Esophagus squamous epithelium (tissue), 5 donors: ENCODE measurements at regions not wholly inside any gene's neighbourhood (a gene's known extent, or its start where the extent isn't known, plus 50 kb on each side); places are given as distances from the start of the nearest gene placed in this dataset.

Experiments
- DNase-seq: peaks from one replicate; lab custom pipeline; 2025; lab: John Stamatoyannopoulos, UW
- H3K27ac ChIP-seq, 4 donors: fragments of 200-600 bp; sonication (generic); one replicate each; pipeline ENCODE4 v1.5.1; 2016 to 2019; ENCODE audit warnings: mild to moderate bottlenecking in 1 of 4
- H3K27me3 ChIP-seq, 4 donors: fragments of 200-600 bp; sonication (generic); 1 replicate in 3 of 4; 2 replicates in 1 of 4; pipeline versions ENCODE4 v1.5.1 to v1.6.0; 2017 to 2021; ENCODE audit warnings: antibody characterized with exemption in 1 of 4
- H3K36me3 ChIP-seq, 3 donors: fragments of 200-600 bp; sonication (generic); one replicate each; pipeline ENCODE4 v1.5.1; 2016 to 2019
- H3K4me1 ChIP-seq, 3 donors: fragments of 200-600 bp; sonication (generic); one replicate each; pipeline ENCODE4 v1.5.1; 2017 to 2019
- H3K4me3 ChIP-seq, 4 donors: fragments of 200-600 bp; sonication (generic); 1 replicate in 3 of 4; 2 replicates in 1 of 4; pipeline ENCODE4 v1.5.1; 2016 to 2019; ENCODE audit warnings: mild to moderate bottlenecking in 2 of 4, moderate library complexity in 1 of 4
- H3K9me3 ChIP-seq, 3 donors: fragments of 200-600 bp; sonication (generic); one replicate each; pipeline ENCODE4 v1.5.1; 2016 to 2019
- CTCF ChIP-seq, 6 experiments: fragments of 450-650 bp in 4 of 6; fragments of 200-600 bp in 2 of 6; sonication (generic) in 2 of 6; IDR thresholded peaks; one replicate each; pipeline ENCODE4 v1.5.1; 2016 to 2019; ENCODE audit warnings: antibody characterized with exemption in 6 of 6, mild to moderate bottlenecking in 4 of 6, moderate library complexity in 4 of 6
- POLR2A ChIP-seq, 4 donors: fragments of 450-650 bp; IDR thresholded peaks; one replicate each; pipeline ENCODE4 v1.6.1; 2017; ENCODE audit warnings: antibody characterized with exemption in 4 of 4, mild to moderate bottlenecking in 4 of 4, moderate library complexity in 3 of 4
- WGBS, 2 donors: methylation state at CpG; one replicate each; pipeline ENCODE4 v1.1.5; 2018; 5-methylcytosine and 5-hydroxymethylcytosine counted together
- intact Hi-C: fragments of 100-400 bp; cut with DNase I; formaldehyde crosslinking; loops from one replicate; pipeline ENCODE4 v1.15.0; 2022
- donor health status: DM: yes; HTN: yes; CAD: no.

GRCh38 chrX:20506739-20507138 lies 240.0 kb upstream of the RPS6KA3 start:
- no peak overlapping the region for H3K4me3 ChIP-seq
- no peaks in the 10 kb centered on the region for H3K9me3 ChIP-seq
- intact Hi-C loops, result no loop called here
- no peak for DNase-seq
- no peaks in the 10 kb centered on the region for H3K36me3 ChIP-seq
- H3K4me1 ChIP-seq, result no peaks in the 10 kb centered on the region
- no peaks in the 10 kb centered on the region for H3K27me3 ChIP-seq
- no peak for TF ChIP-seq POLR2A (IDR thresholded peaks at IDR 0.05)
- H3K27ac ChIP-seq, result no peak overlapping the region

- TF ChIP-seq CTCF (IDR thresholded peaks at IDR 0.05), result no peak
- no peak for TF ChIP-seq POLR2A (IDR thresholded peaks at IDR 0.05)
- H3K36me3 ChIP-seq, result no peaks in the 10 kb centered on the region
- H3K27me3 ChIP-seq, result peaks cover 0 to 5% (median 0%) of the 10 kb centered on the region in 4 donors
- H3K4me3 ChIP-seq, result no peak overlapping the region
- no peak overlapping the region for H3K27ac ChIP-seq
- DNase-seq, result no peak
- H3K9me3 ChIP-seq, result no peaks in the 10 kb centered on the region
- intact Hi-C loops, result no loop called here
- no peaks in the 10 kb centered on the region for H3K4me1 ChIP-seq
Observed at GRCh38 chrX:20500949-20501348, 234.2 kb upstream of the RPS6KA3 start.

- H3K4me1 ChIP-seq, result no peaks in the 10 kb centered on the region
- no peak overlapping the region for H3K4me3 ChIP-seq
- H3K27ac ChIP-seq, result no peak overlapping the region
- 51 to 54% methylated on average over 4 to 6 of the region's 6 CpGs for WGBS, 2 donors
- no peaks in the 10 kb centered on the region for H3K9me3 ChIP-seq
- no peak for TF ChIP-seq POLR2A (IDR thresholded peaks at IDR 0.05)
- no peak for TF ChIP-seq CTCF (IDR thresholded peaks at IDR 0.05)
- intact Hi-C loops, result no loop called here
- H3K36me3 ChIP-seq, result no peaks in the 10 kb centered on the region
- DNase-seq, result no peak
- peaks cover 0 to 5% (median 0%) of the 10 kb centered on the region in 4 donors for H3K27me3 ChIP-seq
Observed at GRCh38 chrX:20500171-20500865, 233.6 kb upstream of the RPS6KA3 start.

- peaks cover 0 to 5% (median 0%) of the 10 kb centered on the region in 4 donors for H3K27me3 ChIP-seq
- no peak overlapping the region for H3K4me3 ChIP-seq
- H3K4me1 ChIP-seq, result no peaks in the 10 kb centered on the region
- no peak for DNase-seq
- H3K27ac ChIP-seq, result no peak overlapping the region
- H3K9me3 ChIP-seq, result no peaks in the 10 kb centered on the region
- intact Hi-C loops, result no loop called here
- no peak for TF ChIP-seq POLR2A (IDR thresholded peaks at IDR 0.05)
- TF ChIP-seq CTCF (IDR thresholded peaks at IDR 0.05), result no peak
- no peaks in the 10 kb centered on the region for H3K36me3 ChIP-seq
Observed at GRCh38 chrX:20499763-20500162, 233.1 kb upstream of the RPS6KA3 start.

- intact Hi-C loops, result no loop called here
Observed at GRCh38 chrX:20498851-20499635, 232.3 kb upstream of the RPS6KA3 start.

More at GRCh38 chrX:20498851-20499635, 232.3 kb upstream of the RPS6KA3 start:
- no peaks in the 10 kb centered on the region for H3K4me1 ChIP-seq
- peaks cover 0 to 5% (median 0%) of the 10 kb centered on the region in 4 donors for H3K27me3 ChIP-seq
- WGBS, 2 donors, result 42 to 70% methylated on average over 6 to 7 of the region's 7 CpGs
- no peak for TF ChIP-seq CTCF (IDR thresholded peaks at IDR 0.05)
- no peak for TF ChIP-seq POLR2A (IDR thresholded peaks at IDR 0.05)
- no peak overlapping the region for H3K4me3 ChIP-seq
- no peaks in the 10 kb centered on the region for H3K9me3 ChIP-seq
- no peaks in the 10 kb centered on the region for H3K36me3 ChIP-seq
- no peak for DNase-seq
- no peak overlapping the region for H3K27ac ChIP-seq
